ENCODE measurements at regions not wholly inside any gene's neighbourhood (a gene's known extent, or its start where the extent isn't known, plus 50 kb on each side); places are given as distances from the start of the nearest gene placed in this dataset.

GRCh38 chr3:140854961-140855360, 86.7 kb upstream of the SLC25A36 start:
- TF ChIP-seq ZNF514 (tag by site-specific recombination; IDR thresholded peaks at IDR 0.05) (no peak), ZBTB1 (tag by site-specific recombination; IDR thresholded peaks at IDR 0.05) (no peak), PBX3 (CRISPR knock-in tag; IDR thresholded peaks at IDR 0.05) (no peak), ZBTB20 (tag by site-specific recombination; IDR thresholded peaks at IDR 0.05) (no peak), CTCF (tag by site-specific recombination; IDR thresholded peaks at IDR 0.05) (no peak), ZNF488 (tag by site-specific recombination; IDR thresholded peaks at IDR 0.05) (no peak), ZNF202 (tag by site-specific recombination; IDR thresholded peaks at IDR 0.05; ENCODE audit: borderline replicate concordance) (no peak), ZBTB21 (tag by site-specific recombination; IDR thresholded peaks at IDR 0.05) (no peak)

Measured in HEK293 (cell line).